HG02852 (cell line): ENCODE measurements at regions not wholly inside any gene's neighbourhood (a gene's known extent, or its start where the extent isn't known, plus 50 kb on each side); places are given as distances from the start of the nearest gene placed in this dataset.

Experiments
- ATAC-seq: cut with Tn5 transposase; IDR thresholded peaks from one replicate; pipeline ENCODE4 v1.9.1; 2021; ENCODE audit warnings: mild to moderate bottlenecking, moderate library complexity; ENCODE audit not compliant: unreplicated experiment

DNA sequence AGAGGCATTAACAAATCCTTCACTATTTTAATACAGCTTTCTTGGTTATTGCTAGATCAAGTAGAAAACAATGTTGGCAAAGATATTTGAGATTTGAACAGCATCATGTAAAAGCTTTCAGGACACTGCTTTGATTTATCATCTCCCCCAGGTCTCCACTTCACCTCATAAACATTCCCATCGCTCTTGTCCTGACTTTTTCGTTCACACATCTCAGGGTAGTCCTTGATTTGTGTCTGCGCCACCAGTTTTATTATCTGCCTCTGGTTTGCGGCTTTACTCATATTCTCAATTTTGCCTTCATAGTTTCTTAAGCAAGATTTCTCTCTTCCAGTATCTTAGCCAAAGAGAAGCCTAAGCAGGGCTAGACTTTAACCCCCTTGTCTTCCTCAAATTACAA lies 63.5 kb upstream of the ROR1 start:
- ATAC-seq, result no peak

- no peak for ATAC-seq
These were observed 62.9 kb upstream of the ROR1 start for GRCh38 chr1:63710761-63711380.

DNA sequence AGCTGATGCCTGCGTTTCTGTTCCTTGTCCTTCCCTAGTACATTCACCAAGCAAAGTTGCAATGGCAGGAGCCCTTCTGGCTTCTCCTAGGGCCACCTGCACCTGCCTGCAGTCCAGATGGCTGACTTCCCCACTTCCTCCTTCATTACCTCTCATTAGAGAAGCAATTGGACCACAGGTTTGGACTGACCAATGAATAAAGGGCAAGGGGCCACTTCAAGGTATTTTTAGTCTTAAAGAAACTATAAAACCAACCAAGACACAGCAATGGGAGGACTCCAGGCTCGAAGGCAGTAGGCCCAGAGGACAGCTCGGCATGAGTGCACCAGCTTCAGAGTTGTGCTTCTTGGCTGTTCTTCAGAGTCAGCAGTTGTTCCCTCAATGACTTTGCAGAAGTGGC lies 60.8 kb upstream of the ROR1 start:
- no peak for ATAC-seq

- ATAC-seq, result peak; percentile 47
These were observed 60.0 kb upstream of the ROR1 start for GRCh38 chr1:63713627-63714481.

- no peak for ATAC-seq
These were observed 59.4 kb upstream of the ROR1 start for GRCh38 chr1:63714482-63714760.

- no peak for ATAC-seq
These were observed 56.2 kb upstream of the ROR1 start for GRCh38 chr1:63717511-63718065.

DNA sequence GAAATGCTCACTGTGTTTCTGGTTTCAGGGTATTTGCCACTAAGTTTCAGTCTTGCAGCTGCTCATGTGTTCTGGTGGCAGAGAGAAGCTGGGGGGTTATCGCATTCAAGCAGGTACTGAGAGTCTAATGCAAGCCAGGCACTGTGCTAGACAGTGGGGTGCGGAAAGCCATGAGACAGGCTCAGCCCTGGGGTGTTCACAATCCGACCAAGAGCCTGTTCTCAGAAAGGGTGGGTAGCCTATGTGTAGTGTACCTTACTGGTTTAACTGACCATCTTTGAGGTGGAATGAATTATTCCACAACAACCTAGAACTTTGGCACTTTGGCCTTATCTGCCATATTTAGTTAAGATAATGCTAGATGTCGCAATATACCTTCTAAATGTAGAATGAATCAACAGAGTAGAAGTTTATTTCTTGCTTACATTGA lies 55.3 kb upstream of the ROR1 start:
- ATAC-seq, result no peak

DNA sequence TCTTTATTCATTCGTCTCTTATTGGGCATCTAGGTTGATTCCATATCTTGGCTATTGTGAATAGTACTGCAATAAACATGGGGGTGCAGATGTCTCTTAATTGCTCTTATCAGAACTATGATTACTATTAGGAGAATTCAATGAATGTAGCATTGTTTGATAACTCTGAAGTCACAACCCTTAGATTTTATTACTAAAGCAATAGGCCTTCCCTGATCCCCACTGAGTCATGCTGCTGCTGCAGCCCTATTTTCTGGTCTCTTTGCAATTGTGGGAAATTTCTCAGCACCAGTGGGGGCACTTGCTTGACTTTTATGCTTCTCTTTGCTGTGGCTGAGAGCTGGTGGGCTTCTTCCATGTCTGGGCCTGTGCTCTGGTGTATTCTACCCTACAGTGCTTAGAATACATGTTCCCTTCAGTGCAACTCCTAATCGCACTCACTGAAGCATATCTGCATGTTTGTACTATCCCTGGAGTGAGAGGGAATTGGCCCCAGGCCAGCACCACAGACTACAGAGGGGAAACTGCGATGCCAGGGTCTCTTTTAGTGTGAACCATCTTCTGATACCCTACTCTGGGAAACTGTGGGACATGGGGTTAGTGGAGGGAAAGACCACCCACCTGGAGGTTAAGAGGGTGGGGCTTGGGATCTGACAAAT lies 52.2 kb upstream of the ROR1 start:
- ATAC-seq, result no peak

DNA sequence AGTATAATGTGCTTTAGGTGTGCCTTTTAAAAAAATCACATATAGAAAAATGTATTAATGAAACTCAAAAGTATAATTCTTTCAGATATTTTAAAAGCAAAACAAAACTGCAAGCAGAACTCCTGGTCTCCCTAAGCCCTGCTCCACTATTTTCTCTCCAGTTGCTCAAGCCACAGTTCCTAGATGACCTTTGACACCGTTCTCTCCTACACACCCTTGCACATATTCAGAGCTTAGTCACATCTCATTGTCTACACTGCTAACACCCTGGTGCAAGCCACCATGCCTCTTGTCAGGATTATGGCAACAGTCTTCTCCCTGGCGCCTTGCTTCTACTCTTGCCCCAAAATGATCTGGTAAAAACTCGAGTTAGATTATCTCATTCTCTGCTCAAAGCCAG lies 50.2 kb upstream of the ROR1 start:
- ATAC-seq, result no peak
